AG04449 (cell line): ENCODE measurements at regions not wholly inside any gene's neighbourhood (a gene's known extent, or its start where the extent isn't known, plus 50 kb on each side); places are given as distances from the start of the nearest gene placed in this dataset.

ENCODE experiments used
- CTCF ChIA-PET: fragments of 350-600 bp; formaldehyde crosslinking; extraction: SDS; loops from one replicate; lab custom pipeline; 2021; ENCODE audit warnings: antibody characterized with exemption; lab: Yijun Ruan, JAX
- POLR2A ChIA-PET: fragments of 400-600, 350-600 bp; formaldehyde crosslinking; extraction: SDS; loops from one replicate; lab custom pipeline; 2020; ENCODE audit warnings: antibody characterized with exemption, inconsistent platforms; lab: Yijun Ruan, JAX
- DNase-seq: peaks from one replicate; pipeline ENCODE4 v3.0.0-alpha.2; 2010; ENCODE audit warnings: low read depth, low spot score
- H3K4me3 ChIP-seq: 2 replicates; pipeline ENCODE4 v1.5.1; 2011; ENCODE audit warnings: low read depth, mild to moderate bottlenecking, control low read depth, low read length
- TF ChIP-seq, protein P1 (sequence below): IDR thresholded peaks from one replicate; pipeline ENCODE4 v1.5.1; 2011; ENCODE audit warnings: mild to moderate bottlenecking, moderate library complexity, low read length, control low read depth, inconsistent platforms; ENCODE audit not compliant: insufficient read depth; ENCODE audit errors: missing control alignments

- DNase-seq = no peak
- CTCF ChIA-PET = no interaction called here
- TF ChIP-seq, protein P1, sequence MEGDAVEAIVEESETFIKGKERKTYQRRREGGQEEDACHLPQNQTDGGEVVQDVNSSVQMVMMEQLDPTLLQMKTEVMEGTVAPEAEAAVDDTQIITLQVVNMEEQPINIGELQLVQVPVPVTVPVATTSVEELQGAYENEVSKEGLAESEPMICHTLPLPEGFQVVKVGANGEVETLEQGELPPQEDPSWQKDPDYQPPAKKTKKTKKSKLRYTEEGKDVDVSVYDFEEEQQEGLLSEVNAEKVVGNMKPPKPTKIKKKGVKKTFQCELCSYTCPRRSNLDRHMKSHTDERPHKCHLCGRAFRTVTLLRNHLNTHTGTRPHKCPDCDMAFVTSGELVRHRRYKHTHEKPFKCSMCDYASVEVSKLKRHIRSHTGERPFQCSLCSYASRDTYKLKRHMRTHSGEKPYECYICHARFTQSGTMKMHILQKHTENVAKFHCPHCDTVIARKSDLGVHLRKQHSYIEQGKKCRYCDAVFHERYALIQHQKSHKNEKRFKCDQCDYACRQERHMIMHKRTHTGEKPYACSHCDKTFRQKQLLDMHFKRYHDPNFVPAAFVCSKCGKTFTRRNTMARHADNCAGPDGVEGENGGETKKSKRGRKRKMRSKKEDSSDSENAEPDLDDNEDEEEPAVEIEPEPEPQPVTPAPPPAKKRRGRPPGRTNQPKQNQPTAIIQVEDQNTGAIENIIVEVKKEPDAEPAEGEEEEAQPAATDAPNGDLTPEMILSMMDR = no peak
- no peak overlapping the region for H3K4me3 ChIP-seq
- POLR2A ChIA-PET = no interaction called here
These were observed 112.3 kb upstream of the SYNDIG1 start for GRCh38 chr20:24357177-24357576.

DNA sequence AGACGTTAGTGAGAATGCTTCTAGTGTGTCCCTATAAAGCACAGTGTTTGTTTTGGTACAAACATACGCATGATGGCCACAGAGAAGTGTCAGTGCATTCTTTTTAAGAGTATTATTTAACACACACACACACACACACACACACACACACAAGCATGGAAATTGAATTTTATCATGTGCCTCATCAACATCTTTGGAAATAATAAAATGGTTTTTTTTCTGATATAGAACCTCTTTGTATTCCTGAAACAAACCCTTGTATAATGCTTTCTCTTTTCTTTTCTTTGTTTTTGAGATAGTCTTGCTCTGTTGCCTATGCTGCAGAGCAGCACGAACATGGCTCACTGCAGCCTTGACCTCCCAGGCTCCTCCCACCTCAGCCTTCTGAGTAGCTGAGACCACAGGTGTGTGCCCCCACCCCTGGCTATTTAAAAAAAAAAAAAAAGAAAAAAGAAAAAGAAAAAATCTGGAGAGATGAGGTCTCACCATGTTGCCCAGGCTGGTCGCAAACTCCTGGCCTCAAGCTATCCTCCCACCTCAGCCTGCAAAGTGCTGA, 116.2 kb upstream of the SYNDIG1 start:
- CTCF ChIA-PET = no interaction called here
- H3K4me3 ChIP-seq = no peak overlapping the region
- TF ChIP-seq, protein P1 = no peak
- POLR2A ChIA-PET = no interaction called here
- no peak for DNase-seq

GRCh38 chr20:24350923-24351368, 118.5 kb upstream of the SYNDIG1 start:
- TF ChIP-seq, protein P1 = no peak
- no peak for DNase-seq
- POLR2A ChIA-PET = no interaction called here
- no peak overlapping the region for H3K4me3 ChIP-seq
- CTCF ChIA-PET = no interaction called here

- POLR2A ChIA-PET = no interaction called here
These were observed 127.6 kb upstream of the SYNDIG1 start for GRCh38 chr20:24341781-24342180.

DNA sequence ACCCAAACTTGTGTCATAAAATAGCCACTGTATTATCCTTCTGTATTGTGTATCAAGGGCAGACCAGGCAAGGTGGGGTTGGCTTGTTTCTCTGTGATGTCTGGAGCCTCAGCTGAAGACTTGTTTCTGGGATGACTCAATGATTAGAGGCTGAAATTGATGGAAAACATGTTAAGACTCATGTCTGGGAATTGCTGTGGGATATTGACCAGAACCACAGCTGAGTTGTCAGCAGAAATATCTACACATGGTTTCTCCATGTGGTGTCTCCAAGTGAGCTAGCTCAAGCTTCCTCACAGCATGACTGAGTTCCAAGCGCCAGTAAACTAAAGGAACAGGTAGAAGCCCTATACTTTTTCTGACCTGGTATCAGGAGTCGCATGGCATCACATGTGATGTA, 128.5 kb upstream of the SYNDIG1 start:
- POLR2A ChIA-PET = interaction anchor here (0.6 kb wide), 1 partner anchor 130 kb away, joined by 4 read pairs; no protein-coding TSS in a partner anchor
- H3K4me3 ChIP-seq = no peak overlapping the region
- DNase-seq = no peak
- TF ChIP-seq, protein P1 = no peak
- CTCF ChIA-PET = no interaction called here

More at GRCh38 chr20:24341781-24342180, 127.6 kb upstream of the SYNDIG1 start:
- CTCF ChIA-PET = no interaction called here
- no peak overlapping the region for H3K4me3 ChIP-seq
- DNase-seq = no peak
- TF ChIP-seq, protein P1 = no peak

GRCh38 chr20:24339210-24339641, 130.2 kb upstream of the SYNDIG1 start:
- CTCF ChIA-PET = no interaction called here
- TF ChIP-seq, protein P1 = no peak
- no peak overlapping the region for H3K4me3 ChIP-seq
- POLR2A ChIA-PET = no interaction called here
- no peak for DNase-seq
